SK-N-SH (cell line): ENCODE measurements at regions not wholly inside any gene's neighbourhood (a gene's known extent, or its start where the extent isn't known, plus 50 kb on each side); places are given as distances from the start of the nearest gene placed in this dataset.
A peak's percentile ranks its signal among the peaks of the same experiment; 100 is the strongest.

Experiments
- CTCF ChIA-PET: fragments of 300-600, 350-600 bp; formaldehyde crosslinking; extraction: SDS; loops from one replicate; lab custom pipeline; 2021; lab: Yijun Ruan, JAX
- POLR2A ChIA-PET: fragments of 350-600 bp; sonication (Branson Sonifier 250); formaldehyde crosslinking; extraction: SDS; loops from one replicate; lab custom pipeline; 2020; ENCODE audit warnings: antibody characterized with exemption, inconsistent platforms; lab: Yijun Ruan, JAX
- DNase-seq: peaks from one replicate; pipeline ENCODE4 v3.0.0; 2012
- H2AFZ ChIP-seq: fragments of 200-600 bp; sonication (generic); 2 replicates; pipeline ENCODE4 v1.8.1; 2016; ENCODE audit warnings: antibody characterized with exemption, mild to moderate bottlenecking, low read depth
- H3F3A ChIP-seq: fragments of 200-600 bp; sonication (generic); replicated peaks from 2 replicates; pipeline ENCODE3; 2016; ENCODE audit warnings: antibody characterized with exemption, mild to moderate bottlenecking; ENCODE audit not compliant: insufficient read depth
- H3K27ac ChIP-seq, 2 experiments: fragments of 200-500 bp in 1 of 2; fragments of 200-600 bp in 1 of 2; sonication (Bioruptor generic) in 1 of 2; sonication (generic), shearing (Covaris generic) in 1 of 2; 2 replicates each; pipeline versions ENCODE4 v1.5.1 to v1.6.1; 2014 to 2016; ENCODE audit warnings: low read depth in 2 of 2, inconsistent platforms in 1 of 2, low read length in 1 of 2, mild to moderate bottlenecking in 1 of 2, mixed read lengths in 1 of 2
- H3K27me3 ChIP-seq: fragments of 200-600 bp; sonication (generic), shearing (Covaris generic); 2 replicates; pipeline ENCODE4 v1.6.1; 2016; ENCODE audit warnings: mixed run types; ENCODE audit not compliant: insufficient read depth
- H3K36me3 ChIP-seq, 2 experiments: fragments of 200-500 bp in 1 of 2; fragments of 200-600 bp in 1 of 2; sonication (Bioruptor generic) in 1 of 2; sonication (generic) in 1 of 2; replicated peaks in 1 of 2; 2 replicates each; pipeline versions ENCODE3 to v1.5.1; 2014 to 2016; ENCODE audit warnings: low read length in 1 of 2, mild to moderate bottlenecking in 1 of 2; ENCODE audit not compliant: insufficient read depth in 2 of 2, control insufficient read depth in 1 of 2
- H3K4me1 ChIP-seq, 2 experiments: fragments of 200-500 bp in 1 of 2; fragments of 200-600 bp in 1 of 2; sonication (Bioruptor generic) in 1 of 2; sonication (generic), shearing (Covaris generic) in 1 of 2; 2 replicates each; pipeline versions ENCODE4 v1.5.1 to v1.6.1; 2014 to 2016; ENCODE audit warnings: low read depth in 1 of 2, low read length in 1 of 2, mixed run types in 1 of 2; ENCODE audit not compliant: insufficient read depth in 2 of 2, control insufficient read depth in 1 of 2
- H3K4me2 ChIP-seq: fragments of 200-600 bp; sonication (generic), shearing (Covaris generic); 2 replicates; pipeline ENCODE4 v1.6.1; 2017; ENCODE audit warnings: mixed run types
- H3K4me3 ChIP-seq, 2 experiments: fragments of 200-500 bp in 1 of 2; fragments of 200-600 bp in 1 of 2; sonication (Bioruptor generic) in 1 of 2; sonication (generic), shearing (Covaris generic) in 1 of 2; 2 replicates each; pipeline versions ENCODE4 v1.5.1 to v1.8.1; 2014 to 2016; ENCODE audit warnings: low read depth in 2 of 2, inconsistent platforms in 1 of 2, low read length in 1 of 2, mild to moderate bottlenecking in 1 of 2, mixed read lengths in 1 of 2, moderate library complexity in 1 of 2
- H3K79me2 ChIP-seq: fragments of 200-600 bp; sonication (generic); 2 replicates; pipeline ENCODE4 v1.8.1; 2017; ENCODE audit warnings: mild to moderate bottlenecking; ENCODE audit not compliant: insufficient read depth
- H3K9ac ChIP-seq: fragments of 200-600 bp; sonication (generic); 2 replicates; pipeline ENCODE4 v1.6.1; 2017; ENCODE audit warnings: mixed run types
- H3K9me2 ChIP-seq: fragments of 200-600 bp; sonication (generic); 2 replicates; pipeline ENCODE4 v1.6.1; 2017; ENCODE audit warnings: mixed run types
- H3K9me3 ChIP-seq: fragments of 200-600 bp; sonication (generic); 2 replicates; pipeline ENCODE4 v1.6.1; 2017; ENCODE audit warnings: mixed run types, mild to moderate bottlenecking, moderate library complexity
- H4K20me1 ChIP-seq: fragments of 200-600 bp; sonication (generic); 2 replicates; pipeline ENCODE4 v1.6.1; 2017; ENCODE audit warnings: mild to moderate bottlenecking, mixed run types; ENCODE audit not compliant: insufficient read depth
- CHD2 ChIP-seq: fragments of 150-350 bp; IDR thresholded peaks from 2 replicates; pipeline ENCODE4 v1.6.1; 2018; ENCODE audit warnings: low read length; ENCODE audit not compliant: partially characterized antibody
- ELF1 ChIP-seq: IDR thresholded peaks from 2 replicates; pipeline ENCODE4 v1.4.0; 2012
- FOSL2 ChIP-seq: IDR thresholded peaks from 2 replicates; pipeline ENCODE4 v1.4.0; 2012; ENCODE audit warnings: low read depth, mild to moderate bottlenecking, moderate library complexity, borderline replicate concordance
- JUND ChIP-seq: IDR thresholded peaks from 2 replicates; pipeline ENCODE4 v1.4.0; 2012
- NFIC ChIP-seq: IDR thresholded peaks from 2 replicates; pipeline ENCODE4 v1.4.0; 2012; ENCODE audit warnings: borderline replicate concordance
- RFX5 ChIP-seq: IDR thresholded peaks from 2 replicates; pipeline ENCODE4 v1.6.1; 2012; ENCODE audit warnings: mild to moderate bottlenecking, improper control_type of control experiment, low read length
- TF ChIP-seq, protein P1 (sequence below): fragments of 200-600 bp; sonication (generic); IDR thresholded peaks from 2 replicates; pipeline ENCODE4 v1.6.1; 2017; ENCODE audit warnings: antibody characterized with exemption, mild to moderate bottlenecking, moderate library complexity
- TF ChIP-seq, protein P2 (sequence below): IDR thresholded peaks from 2 replicates; pipeline ENCODE4 v1.4.0; 2012; ENCODE audit warnings: low read depth, borderline replicate concordance
- TF ChIP-seq, protein P3 (sequence below): fragments of 150-350 bp; IDR thresholded peaks from 2 replicates; pipeline ENCODE4 v1.6.1; 2017; ENCODE audit warnings: antibody characterized with exemption, low read length, low read depth, borderline replicate concordance
- TF ChIP-seq, protein P4 (sequence below): IDR thresholded peaks from 2 replicates; pipeline ENCODE4 v1.4.0; 2012; ENCODE audit warnings: low read depth
- TF ChIP-seq, protein P5 (sequence below): IDR thresholded peaks from 2 replicates; pipeline ENCODE4; 2012

GRCh38 chr20:10111959-10112250, 77.1 kb downstream of the ANKEF1 start:
- Histone ChIP-seq H3K4me2 (no peak overlapping the region), H3K4me3 (no peak overlapping the region), H3K36me3 (no peaks in the 10 kb centered on the region), H2AFZ (no peak overlapping the region), H3F3A (peaks cover 9% of the 10 kb centered on the region), H3K27ac (no peak overlapping the region), H3K9ac (no peak overlapping the region), H4K20me1 (no peaks in the 10 kb centered on the region), H3K4me1 (no peaks in the 10 kb centered on the region; a peak in 1 of 4 replicates), H3K27me3 (no peaks in the 10 kb centered on the region), H3K9me3 (0 out of 2 replicates have a peak, but pooled peaks cover 9% of the 10 kb centered on the region), H3K9me2 (no peaks in the 10 kb centered on the region), H3K79me2 (no peaks in the 10 kb centered on the region)
- ChIA-PET CTCF (interaction anchor here (1.0 to 4.0 kb wide), 4 partner anchors 19 to 495 kb away, joined by 3 to 19 read pairs (median 3); no protein-coding TSS in a partner anchor), POLR2A (no interaction called here)
- DNase-seq: no peak
- no peak for TF ChIP-seq NFIC
- TF ChIP-seq, protein P1, sequence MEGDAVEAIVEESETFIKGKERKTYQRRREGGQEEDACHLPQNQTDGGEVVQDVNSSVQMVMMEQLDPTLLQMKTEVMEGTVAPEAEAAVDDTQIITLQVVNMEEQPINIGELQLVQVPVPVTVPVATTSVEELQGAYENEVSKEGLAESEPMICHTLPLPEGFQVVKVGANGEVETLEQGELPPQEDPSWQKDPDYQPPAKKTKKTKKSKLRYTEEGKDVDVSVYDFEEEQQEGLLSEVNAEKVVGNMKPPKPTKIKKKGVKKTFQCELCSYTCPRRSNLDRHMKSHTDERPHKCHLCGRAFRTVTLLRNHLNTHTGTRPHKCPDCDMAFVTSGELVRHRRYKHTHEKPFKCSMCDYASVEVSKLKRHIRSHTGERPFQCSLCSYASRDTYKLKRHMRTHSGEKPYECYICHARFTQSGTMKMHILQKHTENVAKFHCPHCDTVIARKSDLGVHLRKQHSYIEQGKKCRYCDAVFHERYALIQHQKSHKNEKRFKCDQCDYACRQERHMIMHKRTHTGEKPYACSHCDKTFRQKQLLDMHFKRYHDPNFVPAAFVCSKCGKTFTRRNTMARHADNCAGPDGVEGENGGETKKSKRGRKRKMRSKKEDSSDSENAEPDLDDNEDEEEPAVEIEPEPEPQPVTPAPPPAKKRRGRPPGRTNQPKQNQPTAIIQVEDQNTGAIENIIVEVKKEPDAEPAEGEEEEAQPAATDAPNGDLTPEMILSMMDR: no peak
- no peak for TF ChIP-seq FOSL2
- TF ChIP-seq, protein P2, sequence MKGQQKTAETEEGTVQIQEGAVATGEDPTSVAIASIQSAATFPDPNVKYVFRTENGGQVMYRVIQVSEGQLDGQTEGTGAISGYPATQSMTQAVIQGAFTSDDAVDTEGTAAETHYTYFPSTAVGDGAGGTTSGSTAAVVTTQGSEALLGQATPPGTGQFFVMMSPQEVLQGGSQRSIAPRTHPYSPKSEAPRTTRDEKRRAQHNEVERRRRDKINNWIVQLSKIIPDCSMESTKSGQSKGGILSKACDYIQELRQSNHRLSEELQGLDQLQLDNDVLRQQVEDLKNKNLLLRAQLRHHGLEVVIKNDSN: no peak
- no peak for TF ChIP-seq CHD2

- H3K4me2 ChIP-seq: no peak overlapping the region
- H3K4me3 ChIP-seq: no peak overlapping the region
- H3K9me3 ChIP-seq: no peaks in the 10 kb centered on the region
- no peaks in the 10 kb centered on the region for H4K20me1 ChIP-seq
- TF ChIP-seq, protein P3, sequence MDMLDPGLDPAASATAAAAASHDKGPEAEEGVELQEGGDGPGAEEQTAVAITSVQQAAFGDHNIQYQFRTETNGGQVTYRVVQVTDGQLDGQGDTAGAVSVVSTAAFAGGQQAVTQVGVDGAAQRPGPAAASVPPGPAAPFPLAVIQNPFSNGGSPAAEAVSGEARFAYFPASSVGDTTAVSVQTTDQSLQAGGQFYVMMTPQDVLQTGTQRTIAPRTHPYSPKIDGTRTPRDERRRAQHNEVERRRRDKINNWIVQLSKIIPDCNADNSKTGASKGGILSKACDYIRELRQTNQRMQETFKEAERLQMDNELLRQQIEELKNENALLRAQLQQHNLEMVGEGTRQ: no peak
- TF ChIP-seq NFIC (peak; percentile 60), JUND (no peak)
- TF ChIP-seq, all 33 proteins: peak for 1
- H3K4me1 ChIP-seq: no peaks in the 10 kb centered on the region; a peak in 1 of 4 replicates
- H3K79me2 ChIP-seq: no peaks in the 10 kb centered on the region
- no peak overlapping the region for H2AFZ ChIP-seq
- H3F3A ChIP-seq: peaks cover 9% of the 10 kb centered on the region
- ChIA-PET POLR2A (no interaction called here), CTCF (interaction anchor here (1.4 kb wide), 1 partner anchor 11 kb away, joined by 3 read pairs; no protein-coding TSS in a partner anchor)
- DNase-seq: no peak
- no peaks in the 10 kb centered on the region for H3K27me3 ChIP-seq
- no peak overlapping the region for H3K27ac ChIP-seq
- no peaks in the 10 kb centered on the region for H3K36me3 ChIP-seq
- no peaks in the 10 kb centered on the region for H3K9me2 ChIP-seq
- no peak overlapping the region for H3K9ac ChIP-seq
Measured at GRCh38 chr20:10113746-10114145, 79.0 kb downstream of the ANKEF1 start.

DNA sequence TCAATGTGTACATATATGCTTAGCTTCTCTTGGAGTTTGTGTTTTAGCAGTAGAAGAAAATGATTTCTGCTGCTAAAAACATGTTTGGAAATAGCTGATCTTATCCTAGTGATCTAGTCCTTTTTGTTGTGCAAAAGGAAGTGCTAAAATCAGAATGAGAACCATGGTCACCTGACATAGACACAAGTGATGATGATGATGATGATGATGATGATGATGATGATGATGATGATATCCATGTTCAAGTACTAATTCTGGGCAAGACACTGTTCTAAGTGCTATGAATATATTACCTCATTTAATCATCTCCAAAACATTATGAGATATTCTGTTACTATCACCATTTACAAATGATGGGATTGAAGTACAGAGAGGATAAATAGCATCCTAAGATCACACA, 79.8 kb downstream of the ANKEF1 start:
- Histone ChIP-seq H3K27ac (peak overlapping the region in 1 of 2 experiments; percentile 21; a peak in 1 of 4 replicates), H3K27me3 (no peaks in the 10 kb centered on the region), H3K4me2 (no peak overlapping the region), H3K9me2 (no peaks in the 10 kb centered on the region), H3K79me2 (no peaks in the 10 kb centered on the region), H3K4me3 (no peak overlapping the region), H4K20me1 (no peaks in the 10 kb centered on the region), H2AFZ (no peak overlapping the region), H3F3A (peaks cover 9% of the 10 kb centered on the region), H3K9ac (no peak overlapping the region), H3K4me1 (no peaks in the 10 kb centered on the region; a peak in 1 of 4 replicates), H3K36me3 (no peaks in the 10 kb centered on the region), H3K9me3 (no peaks in the 10 kb centered on the region)
- CTCF ChIA-PET: interaction anchor here (1.1 to 1.4 kb wide), 2 partner anchors 12 to 136 kb away, joined by 3 read pairs; no protein-coding TSS in a partner anchor
- TF ChIP-seq, protein P3: no peak
- TF ChIP-seq RFX5 (no peak), FOSL2 (no peak), CHD2 (no peak), ELF1 (no peak)
- TF ChIP-seq, protein P4, sequence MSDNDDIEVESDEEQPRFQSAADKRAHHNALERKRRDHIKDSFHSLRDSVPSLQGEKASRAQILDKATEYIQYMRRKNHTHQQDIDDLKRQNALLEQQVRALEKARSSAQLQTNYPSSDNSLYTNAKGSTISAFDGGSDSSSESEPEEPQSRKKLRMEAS: no peak
- TF ChIP-seq, protein P5, sequence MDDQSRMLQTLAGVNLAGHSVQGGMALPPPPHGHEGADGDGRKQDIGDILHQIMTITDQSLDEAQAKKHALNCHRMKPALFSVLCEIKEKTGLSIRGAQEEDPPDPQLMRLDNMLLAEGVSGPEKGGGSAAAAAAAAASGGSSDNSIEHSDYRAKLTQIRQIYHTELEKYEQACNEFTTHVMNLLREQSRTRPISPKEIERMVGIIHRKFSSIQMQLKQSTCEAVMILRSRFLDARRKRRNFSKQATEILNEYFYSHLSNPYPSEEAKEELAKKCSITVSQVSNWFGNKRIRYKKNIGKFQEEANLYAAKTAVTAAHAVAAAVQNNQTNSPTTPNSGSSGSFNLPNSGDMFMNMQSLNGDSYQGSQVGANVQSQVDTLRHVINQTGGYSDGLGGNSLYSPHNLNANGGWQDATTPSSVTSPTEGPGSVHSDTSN: no peak
- DNase-seq: no peak
- POLR2A ChIA-PET: no interaction called here
